ENCODE measurements at regions not wholly inside any gene's neighbourhood (a gene's known extent, or its start where the extent isn't known, plus 50 kb on each side); places are given as distances from the start of the nearest gene placed in this dataset.
"Not testable (repeated sequence)": the region's sequence is repeated elsewhere in the genome, so short reads cannot be mapped to it uniquely, and the experiment has no call there.

DNA sequence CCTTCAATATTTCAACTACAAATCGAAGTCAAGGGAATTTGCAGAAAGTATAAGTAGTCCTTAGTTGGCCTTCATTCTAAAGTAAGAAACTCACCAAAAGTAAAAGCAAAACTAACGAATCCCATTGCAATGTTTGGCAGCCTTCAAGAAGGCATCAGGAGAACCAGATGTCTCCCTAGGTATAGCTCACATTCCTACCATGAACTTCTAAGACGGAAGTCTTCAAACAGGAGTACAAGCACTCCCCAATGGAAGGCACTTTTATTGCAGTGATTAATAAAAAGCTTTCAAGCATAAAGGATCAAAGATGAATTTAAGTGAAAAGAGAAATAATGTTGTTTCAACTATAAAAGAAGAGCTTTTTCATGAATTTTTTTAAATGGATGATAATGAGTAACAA lies 236.0 kb upstream of the NR5A2 start:
- DNase-seq (ENCODE audit: low spot score), result no peak

DNA sequence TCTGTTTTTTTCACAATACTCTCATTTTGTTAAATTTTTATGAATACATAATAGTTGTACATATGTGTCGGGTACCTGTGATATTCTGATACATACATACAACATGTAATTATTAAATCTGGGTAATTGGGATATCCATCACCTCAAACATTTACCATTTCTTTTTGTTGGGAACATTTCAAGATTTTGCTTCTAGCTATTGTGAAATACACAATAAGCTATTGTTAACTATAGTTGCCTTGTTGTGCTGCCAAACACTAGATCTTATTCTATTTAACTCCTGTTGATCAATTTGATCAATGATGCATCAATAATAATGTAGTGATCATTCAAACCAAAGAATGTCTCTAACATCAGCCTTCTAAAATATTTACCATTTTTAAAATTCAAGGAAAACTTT lies 234.6 kb upstream of the NR5A2 start:
- no peak for DNase-seq (ENCODE audit: low spot score)

DNA sequence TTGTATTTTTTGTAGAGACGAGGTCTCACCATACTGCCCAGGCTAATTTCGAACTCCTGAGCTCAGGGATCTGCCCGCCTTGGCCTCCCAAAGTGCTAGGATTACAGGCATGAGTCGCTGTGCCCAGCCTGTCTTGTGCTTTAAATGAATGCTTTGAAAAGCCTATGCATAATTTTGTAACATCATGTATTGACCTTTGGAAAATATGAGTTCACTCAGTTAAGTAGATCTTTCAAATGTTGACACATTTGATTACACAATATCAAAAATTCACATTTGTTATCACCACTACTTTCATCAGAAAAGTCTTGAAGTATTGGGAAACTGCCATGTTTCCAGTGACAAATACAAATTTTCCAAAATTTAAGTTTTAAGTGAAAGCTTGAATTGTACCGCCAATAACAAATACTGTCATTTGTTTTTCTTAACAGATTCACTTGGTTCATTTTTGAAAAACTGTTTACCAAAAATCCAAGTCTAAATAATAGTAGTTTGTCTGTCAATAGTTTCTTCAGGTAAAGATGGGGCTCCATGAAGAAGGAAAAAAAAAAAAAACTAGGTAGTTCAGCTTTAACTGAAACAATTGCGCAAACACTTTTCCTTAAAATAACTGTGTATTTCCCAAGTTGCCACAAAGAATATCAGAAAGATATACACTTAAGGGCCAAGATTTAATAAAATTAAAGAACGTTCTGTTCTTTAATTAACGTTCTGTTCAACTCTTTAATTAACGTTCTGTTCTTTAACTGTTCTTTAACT lies 233.2 kb upstream of the NR5A2 start:
- DNase-seq (ENCODE audit: low spot score), result no peak

DNA sequence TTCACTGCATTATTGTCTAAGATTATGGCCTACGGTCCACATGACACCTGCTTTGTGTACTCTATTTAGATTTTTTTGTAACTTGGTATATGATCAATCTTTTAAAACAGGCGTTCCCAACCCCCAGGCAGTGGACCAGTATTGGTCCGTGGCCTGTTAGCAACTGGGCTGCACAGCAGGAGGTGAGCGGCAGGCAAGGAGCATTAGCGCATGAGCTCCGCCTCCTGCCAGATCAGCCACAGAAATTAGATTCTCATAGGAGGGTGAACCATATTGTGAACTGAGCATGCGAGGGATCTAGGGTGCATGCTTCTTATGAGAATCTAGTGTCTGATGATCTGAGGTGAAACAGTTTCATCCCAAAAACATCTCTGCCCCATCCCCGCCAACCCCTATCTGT lies 228.4 kb upstream of the NR5A2 start:
- DNase-seq (ENCODE audit: low spot score), result no peak

DNA sequence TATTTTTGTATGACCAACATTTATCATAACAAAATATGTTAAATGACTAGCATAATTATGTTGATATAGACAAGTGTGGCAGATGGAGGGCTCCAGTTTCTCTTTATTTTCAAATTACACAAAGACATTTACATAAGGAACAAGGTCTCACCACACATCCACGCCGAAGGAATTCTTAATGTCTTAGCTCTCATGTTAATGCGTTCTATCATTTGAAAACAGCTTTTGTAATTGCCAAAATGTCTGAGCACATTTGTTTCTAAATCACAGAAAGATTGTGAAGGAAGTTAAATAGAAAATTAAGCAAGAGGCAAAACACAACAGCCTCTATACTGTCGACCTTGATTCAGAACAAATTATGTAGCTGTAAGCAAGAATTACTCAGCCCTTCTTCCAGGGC lies 223.0 kb upstream of the NR5A2 start:
- DNase-seq (ENCODE audit: low spot score), result no peak

DNA sequence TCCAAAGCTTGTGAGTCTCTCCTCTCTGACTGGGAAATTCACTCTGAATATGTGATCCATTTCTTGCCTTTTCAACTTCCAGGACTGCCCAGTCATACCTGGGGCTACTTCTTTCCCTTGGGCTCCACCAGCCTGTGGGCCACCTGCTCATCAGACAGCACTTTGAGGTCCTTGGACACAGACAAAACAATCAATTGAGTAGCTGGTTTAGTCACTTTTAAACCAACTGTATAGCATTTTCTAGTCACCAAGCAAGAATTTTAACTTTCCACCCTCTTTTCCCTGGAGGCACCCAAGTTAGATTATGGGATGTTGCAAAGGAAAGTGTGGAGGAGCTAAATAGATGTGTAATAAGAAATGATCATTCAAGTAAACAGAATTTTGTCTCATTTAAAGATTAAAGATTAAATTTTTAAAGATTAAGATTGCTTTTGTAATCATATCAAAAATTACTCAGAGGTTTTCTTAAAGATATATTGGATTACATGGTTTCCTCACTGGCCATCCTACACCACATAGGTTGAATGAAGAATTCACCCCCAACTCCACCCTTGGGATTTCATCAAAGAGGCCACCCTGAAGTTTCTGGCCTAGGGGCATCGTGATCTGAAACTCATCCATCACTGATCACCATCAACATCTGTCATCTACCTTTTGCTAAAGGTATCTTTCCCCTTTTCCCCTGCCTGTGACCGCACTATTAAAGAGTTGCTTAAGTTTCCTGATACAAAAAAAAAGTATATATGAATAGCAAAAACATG lies 219.2 kb upstream of the NR5A2 start:
- no peak for DNase-seq (ENCODE audit: low spot score)

DNA sequence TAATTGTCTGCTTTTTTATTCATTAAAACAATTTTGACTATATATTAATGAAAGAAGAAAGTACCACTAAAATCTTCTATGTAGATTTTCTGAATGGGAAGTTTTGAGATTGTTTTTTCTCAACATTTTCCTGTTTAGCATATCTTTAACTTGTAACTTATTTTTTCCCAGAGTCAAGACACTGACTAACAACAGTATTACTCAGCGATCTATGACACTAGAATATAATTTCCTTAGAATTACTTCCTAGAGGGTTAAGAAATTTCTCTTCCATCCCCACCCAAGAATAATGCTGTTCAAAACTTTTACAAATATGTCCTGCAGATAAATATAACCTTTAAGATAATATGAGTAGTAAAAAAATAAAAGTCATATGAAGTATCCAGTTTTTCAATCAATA lies 218.2 kb upstream of the NR5A2 start:
- DNase-seq (ENCODE audit: low spot score), result no peak

DNA sequence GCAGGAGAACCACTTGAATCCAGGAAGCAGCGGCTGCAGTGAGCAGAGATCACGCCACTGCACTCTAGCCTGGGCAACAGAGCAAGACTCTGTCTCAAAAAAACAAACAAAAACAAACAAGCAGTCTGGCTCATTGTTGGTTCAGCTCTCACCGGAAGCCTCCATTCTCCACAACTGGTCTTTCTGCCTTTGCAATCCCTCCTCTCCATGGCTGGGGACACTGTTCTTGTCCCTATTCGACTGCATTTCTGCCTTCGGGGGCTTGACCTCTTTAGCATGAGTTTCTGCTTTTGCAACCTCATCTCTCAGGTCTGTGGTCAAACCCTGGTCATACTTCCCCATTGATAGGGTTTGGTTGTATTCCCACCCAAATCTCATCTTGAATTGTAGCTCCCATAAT lies 216.3 kb upstream of the NR5A2 start:
- DNase-seq (ENCODE audit: low spot score), result no peak

DNA sequence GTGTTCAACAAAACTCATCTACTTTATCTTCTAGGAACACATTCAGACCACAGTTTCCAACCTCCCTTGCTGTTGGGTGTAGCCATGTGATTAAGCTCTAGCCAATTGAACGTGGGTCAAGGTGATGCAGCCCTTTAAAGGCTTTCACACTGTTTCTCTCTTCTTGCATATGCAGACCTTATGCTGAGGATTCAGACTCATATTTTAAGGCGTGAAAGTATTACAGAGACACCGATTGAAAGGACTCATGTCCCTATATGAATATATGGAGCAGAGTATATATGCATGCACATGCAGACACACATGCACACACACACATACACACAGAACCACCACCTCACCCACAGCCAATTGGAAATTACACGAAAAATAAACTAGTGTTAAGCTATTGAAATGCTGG lies 214.3 kb upstream of the NR5A2 start:
- DNase-seq (ENCODE audit: low spot score), result no peak

DNA sequence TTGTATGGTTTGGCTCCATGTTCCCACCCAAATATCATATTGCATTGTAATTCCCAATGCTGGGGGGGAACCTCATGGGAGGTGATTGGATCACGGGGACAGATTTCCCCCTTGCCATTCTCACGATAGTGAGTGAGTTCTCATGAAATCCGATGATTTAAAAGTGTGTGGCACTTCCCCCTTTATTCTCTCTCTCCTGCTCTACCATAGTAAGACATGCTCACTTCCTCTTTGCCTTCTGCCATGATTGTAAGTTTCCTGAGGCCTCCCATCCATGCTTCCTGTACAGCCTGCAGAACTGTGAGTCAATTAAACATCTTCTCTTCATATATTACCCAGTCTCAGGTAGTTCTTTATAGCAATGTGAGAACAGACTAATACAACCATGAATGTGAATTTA lies 211.6 kb upstream of the NR5A2 start:
- DNase-seq (ENCODE audit: low spot score), result no peak

DNA sequence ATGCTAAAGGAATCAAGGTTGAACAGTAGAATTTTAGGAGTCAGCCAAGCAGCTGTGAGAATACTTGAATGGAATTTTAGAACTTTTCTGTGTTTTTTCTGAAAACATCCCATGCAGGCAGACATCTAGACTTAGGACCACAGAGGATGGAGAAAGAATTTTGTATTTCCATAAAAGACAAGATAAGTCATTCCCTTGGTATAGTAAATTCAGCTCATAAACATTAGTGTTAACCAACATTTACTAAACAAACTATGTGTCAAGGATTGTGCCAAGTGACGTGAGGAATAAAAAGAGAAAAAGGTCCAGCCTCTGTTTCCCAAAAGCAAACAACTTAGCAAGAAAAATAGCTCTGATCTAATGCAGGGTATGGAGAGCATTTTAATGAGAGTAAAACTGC lies 210.2 kb upstream of the NR5A2 start:
- no peak for DNase-seq (ENCODE audit: low spot score)

DNA sequence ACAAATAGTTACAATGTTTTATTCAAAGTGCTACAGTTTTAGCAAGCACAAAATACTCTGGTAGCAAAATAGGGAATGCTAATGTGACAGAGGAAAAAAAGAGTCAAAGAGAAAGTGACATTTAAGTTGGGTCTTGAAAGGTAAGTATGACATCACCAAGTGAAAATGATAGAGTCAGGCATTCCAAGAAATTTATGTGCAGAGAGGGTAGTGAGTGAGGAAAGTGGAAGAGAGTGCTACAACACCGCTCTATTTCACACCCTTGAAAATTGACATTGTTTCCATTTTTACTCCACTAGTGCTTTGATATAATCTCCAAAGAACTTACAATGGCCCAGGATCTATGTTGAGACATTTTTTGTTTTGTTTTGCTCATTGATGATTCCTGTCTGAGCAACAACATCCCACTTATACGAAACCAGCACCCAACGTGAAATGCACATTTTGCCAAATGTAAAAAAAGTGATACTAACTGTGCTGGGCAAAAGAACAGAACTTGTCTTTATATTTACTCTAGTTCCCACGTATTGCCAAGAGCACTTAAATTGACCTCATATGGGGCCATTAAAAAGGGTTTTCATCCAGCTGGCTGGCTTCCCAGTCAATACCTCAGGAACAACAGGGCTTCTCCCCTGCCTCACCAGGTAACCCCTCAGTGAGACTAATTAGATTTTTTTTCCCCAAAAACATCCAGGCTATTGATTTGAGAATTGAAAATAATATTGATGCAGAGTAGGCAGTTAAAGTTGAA lies 206.3 kb upstream of the NR5A2 start:
- no peak for DNase-seq (ENCODE audit: low spot score)

DNA sequence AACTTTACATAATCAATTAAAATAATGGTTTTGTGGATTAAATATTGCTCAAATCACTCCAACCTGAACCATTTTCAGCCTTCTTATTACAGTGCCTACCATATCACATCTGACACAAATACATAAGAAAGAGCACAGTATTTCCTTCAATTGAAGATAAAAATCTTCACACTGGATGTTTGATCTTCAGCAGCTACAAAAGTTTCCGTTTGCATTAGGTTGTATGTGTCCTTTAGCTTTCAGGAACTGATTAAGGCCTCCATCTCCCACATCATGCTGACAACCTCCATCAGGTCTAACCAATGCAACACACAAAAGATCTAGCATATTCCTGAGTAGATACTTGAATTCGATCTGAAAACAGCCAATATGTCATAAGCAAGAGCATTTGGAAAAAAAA lies 195.1 kb upstream of the NR5A2 start:
- no peak for DNase-seq (ENCODE audit: low spot score)

DNA sequence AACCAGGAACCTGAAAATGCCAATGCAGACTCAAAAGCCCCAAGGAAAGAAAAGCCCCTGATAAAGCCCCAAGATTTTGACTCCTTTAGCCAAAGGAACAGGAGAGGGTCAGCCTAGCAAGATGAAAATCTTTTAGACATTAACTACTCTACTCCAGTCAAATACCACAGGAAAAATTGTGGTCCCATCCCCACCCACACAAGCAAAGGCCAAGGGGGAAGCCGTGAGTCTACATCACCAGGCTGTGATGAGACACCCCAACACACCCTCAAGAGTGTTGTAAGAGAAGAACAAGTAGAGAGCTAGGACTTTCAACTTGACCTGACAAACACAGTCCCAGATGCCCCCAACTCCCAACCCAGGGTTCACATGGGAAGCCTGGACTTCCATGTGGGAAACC lies 192.8 kb upstream of the NR5A2 start:
- no peak for DNase-seq (ENCODE audit: low spot score)

DNA sequence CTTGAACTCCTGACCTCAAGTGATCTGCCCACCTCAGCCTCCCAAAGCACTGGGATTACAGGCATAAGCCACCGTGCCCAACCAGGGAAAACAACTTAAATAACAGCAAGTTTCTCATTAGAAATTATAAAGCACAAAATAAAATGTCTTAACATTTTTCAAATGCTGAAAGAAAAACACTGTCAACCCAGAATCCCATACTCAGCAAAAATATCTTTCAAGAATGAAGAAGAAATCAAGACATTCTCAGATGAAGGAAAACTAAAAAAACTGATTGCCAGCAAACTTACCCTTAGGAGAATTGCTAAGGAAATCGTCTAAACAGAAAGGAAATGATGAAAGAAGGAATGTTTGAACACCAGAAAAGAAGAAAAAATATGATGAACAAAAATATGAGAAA lies 191.1 kb upstream of the NR5A2 start:
- no peak for DNase-seq (ENCODE audit: low spot score)

DNA sequence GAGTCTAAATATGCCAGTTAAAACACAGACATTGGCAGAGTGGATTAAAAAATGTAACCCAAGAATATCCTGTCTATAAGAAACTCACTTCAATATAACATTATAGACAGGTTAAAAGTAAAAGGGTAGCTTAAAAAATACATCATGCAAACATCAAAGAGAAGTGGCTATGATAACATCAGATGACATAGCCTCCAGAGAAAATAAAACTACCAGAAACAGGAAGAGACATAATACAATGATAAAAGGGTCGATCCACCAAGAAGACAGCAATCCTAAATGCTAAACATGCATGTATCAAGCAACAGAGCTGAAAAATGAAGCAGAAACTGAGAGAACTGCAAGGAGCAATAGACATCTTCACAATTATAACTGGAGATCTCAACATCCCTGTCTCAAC lies 190.2 kb upstream of the NR5A2 start:
- DNase-seq (ENCODE audit: low spot score), result no peak

DNA sequence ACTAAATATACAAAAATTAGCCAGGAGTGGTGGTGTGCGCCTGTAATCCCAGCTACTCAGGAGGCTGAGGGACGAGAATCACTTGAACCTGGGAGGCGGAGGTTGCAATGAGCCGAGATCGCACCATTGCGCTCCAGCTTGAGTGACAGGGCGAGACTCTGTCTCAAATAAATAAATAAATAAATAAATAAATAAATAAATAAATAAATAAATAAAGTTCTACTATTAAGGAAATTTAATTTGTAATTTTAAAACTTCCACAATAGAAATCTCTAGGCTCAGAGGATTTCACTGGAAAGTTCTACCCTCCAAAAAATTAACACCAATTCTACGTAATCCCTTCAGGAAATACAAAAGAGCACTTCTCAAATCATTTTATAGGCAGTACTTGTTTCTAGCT lies 187.9 kb upstream of the NR5A2 start:
- not testable (repeated sequence) for DNase-seq (ENCODE audit: low spot score)

DNA sequence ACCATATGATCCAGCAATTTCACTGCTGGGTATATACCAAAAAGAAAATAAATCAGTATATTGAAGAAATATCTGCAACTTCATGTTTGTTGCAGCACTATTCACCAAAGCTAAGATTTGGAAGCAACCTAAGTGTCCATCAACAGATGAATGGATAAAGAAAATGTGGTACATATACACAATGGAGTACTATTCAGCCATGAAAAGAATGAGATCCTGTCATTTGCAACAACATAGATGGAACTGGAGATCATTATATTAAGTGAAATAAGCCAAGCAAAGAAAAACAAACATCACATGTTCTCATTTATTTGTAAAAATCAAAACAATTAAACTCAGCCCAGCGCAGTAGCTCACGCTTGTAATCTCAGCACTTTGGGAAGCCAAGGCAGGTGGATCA lies 184.4 kb upstream of the NR5A2 start:
- not testable (repeated sequence) for DNase-seq (ENCODE audit: low spot score)

DNA sequence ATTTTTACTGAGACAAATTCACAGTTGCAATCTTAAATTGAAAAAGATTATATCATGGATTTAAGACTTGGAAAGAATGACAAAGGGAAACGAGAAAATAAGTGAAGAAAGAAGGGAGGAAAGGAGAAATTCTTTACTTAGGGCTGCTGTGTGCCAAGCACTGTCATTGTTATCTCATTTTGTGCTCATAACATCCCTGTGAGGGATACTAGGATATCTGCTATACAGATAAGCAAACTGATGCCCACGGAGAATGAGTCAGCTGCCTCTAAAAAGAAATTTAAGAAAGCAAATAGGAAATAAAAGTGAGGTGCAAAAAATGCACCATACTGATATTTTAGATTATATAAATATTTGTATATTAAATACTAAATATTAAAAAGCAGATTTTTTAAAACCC lies 183.6 kb upstream of the NR5A2 start:
- no peak for DNase-seq (ENCODE audit: low spot score)

DNA sequence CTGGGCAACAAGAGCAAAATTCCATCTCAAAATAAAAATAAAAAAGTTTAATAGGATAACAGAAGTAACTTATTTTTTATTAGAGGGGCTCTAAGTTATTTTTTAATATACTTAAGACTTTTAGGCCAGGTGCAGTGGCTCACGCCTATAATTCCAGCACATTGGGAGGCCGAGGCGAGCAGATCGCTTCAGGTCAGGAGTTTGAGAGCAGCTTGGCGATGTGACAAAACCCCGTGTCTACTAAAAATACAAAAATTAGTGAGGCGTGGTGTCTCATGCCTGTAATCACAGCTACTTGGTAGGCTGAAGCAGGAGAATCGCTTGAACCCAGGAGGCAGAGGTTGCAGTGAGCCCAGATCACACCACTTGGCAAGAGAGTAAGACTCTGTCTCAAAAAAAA lies 180.5 kb upstream of the NR5A2 start:
- DNase-seq (ENCODE audit: low spot score), result no peak

DNA sequence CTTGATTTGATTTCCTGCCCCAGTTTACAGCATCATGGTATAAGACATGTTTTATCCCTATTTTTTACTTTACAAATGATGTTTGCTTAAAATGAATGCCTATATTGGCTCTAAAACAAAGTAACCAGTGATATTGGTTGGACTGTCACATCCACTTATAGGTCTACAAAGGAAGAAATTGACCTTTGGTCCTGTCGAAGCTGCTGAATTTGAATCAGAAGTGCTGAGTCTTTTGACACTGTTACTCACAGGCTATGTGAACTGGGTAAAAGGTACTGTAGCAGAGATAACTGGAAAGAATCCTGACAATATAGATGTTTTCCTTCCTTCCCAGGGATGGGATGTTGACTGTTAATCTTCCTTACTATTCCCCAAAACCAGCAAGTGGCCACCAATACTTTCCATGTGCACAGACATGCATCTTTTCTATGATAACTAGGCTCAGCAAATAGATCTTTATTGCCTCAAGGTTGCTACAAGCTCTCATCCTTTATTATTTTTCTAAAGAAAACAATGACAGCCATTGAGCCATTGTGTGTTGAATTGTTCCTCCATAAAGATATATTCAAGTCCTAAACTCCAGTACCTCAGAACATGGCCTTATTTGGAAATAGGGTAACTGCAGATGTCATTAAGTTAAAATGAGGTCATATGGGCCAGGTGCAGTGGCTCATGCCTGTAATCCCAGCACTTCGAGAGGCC lies 175.9 kb upstream of the NR5A2 start:
- DNase-seq (ENCODE audit: low spot score), result no peak

DNA sequence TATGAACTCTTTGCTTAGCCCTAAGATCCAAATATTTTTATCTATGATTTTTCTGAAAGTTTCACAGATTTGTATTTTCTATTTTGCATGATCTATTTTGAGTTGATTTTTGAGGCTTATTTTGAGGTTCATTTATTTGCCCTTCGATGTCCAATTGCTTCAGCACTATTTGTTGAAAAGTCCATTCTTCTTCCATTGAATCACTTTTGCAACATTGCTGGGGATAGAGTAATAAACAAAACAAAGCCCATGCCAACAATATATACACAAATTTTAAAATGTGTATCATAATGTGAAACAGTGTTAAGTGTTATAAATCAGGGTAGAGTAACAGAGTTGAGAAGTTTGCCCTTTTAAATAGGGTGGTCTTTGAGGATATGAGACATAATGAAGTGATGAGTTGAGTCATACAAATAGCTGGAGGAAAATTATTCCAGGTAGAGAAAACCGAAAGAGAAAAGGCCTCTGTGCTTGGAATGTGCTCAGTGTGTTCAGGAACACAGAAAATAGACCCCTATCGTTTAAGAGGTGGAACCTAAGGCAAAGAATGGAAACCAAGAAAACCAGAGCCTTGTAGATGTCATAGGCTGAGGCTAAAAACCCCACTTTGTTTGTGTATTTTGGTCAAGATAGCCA lies 172.7 kb upstream of the NR5A2 start:
- DNase-seq (ENCODE audit: low spot score), result no peak

Data from HuH-7 (cell line).